GM19468 (cell line): ENCODE measurements at regions not wholly inside any gene's neighbourhood (a gene's known extent, or its start where the extent isn't known, plus 50 kb on each side); places are given as distances from the start of the nearest gene placed in this dataset.
"Not testable (repeated sequence)": the region's sequence is repeated elsewhere in the genome, so short reads cannot be mapped to it uniquely, and the experiment has no call there.

Source experiments
- ATAC-seq: cut with Tn5 transposase; IDR thresholded peaks from one replicate; pipeline ENCODE4 v1.9.1; 2021; ENCODE audit warnings: mild to moderate bottlenecking, moderate library complexity, moderate number of reproducible peaks; ENCODE audit not compliant: unreplicated experiment; ENCODE audit errors: extremely low read depth

GRCh38 chr11:95417832-95418231 lies 186.8 kb upstream of the SESN3 start:
- no peak for ATAC-seq

- ATAC-seq, result no peak
These were observed 184.9 kb upstream of the SESN3 start for GRCh38 chr11:95415837-95416304.

- no peak for ATAC-seq
These were observed 183.2 kb upstream of the SESN3 start for GRCh38 chr11:95414217-95414616.

GRCh38 chr11:95413761-95414160 lies 182.8 kb upstream of the SESN3 start:
- ATAC-seq, result no peak

- ATAC-seq, result no peak
These were observed 182.0 kb upstream of the SESN3 start for GRCh38 chr11:95413021-95413420.

- no peak for ATAC-seq
These were observed 181.1 kb upstream of the SESN3 start for GRCh38 chr11:95412074-95412473.

GRCh38 chr11:95410707-95411106 lies 179.7 kb upstream of the SESN3 start:
- ATAC-seq, result not testable (repeated sequence)

GRCh38 chr11:95406271-95406670 lies 175.3 kb upstream of the SESN3 start:
- ATAC-seq, result no peak

- no peak for ATAC-seq
These were observed 173.4 kb upstream of the SESN3 start for GRCh38 chr11:95404370-95404769.

GRCh38 chr11:95398437-95399112 lies 167.6 kb upstream of the SESN3 start:
- ATAC-seq, result no peak

- no peak for ATAC-seq
These were observed 161.6 kb upstream of the SESN3 start for GRCh38 chr11:95392644-95393043.

- no peak for ATAC-seq
These were observed 158.4 kb upstream of the SESN3 start for GRCh38 chr11:95389427-95389826.

GRCh38 chr11:95388086-95388485 lies 157.1 kb upstream of the SESN3 start:
- ATAC-seq, result no peak

GRCh38 chr11:95387325-95387724 lies 156.3 kb upstream of the SESN3 start:
- ATAC-seq, result no peak

GRCh38 chr11:95385577-95385976 lies 154.6 kb upstream of the SESN3 start:
- no peak for ATAC-seq

- no peak for ATAC-seq
These were observed 148.5 kb upstream of the SESN3 start for GRCh38 chr11:95379479-95379878.

GRCh38 chr11:95378789-95379188 lies 147.8 kb upstream of the SESN3 start:
- no peak for ATAC-seq

- no peak for ATAC-seq
These were observed 147.1 kb upstream of the SESN3 start for GRCh38 chr11:95378111-95378510.

- ATAC-seq, result no peak
These were observed 144.9 kb upstream of the SESN3 start for GRCh38 chr11:95375886-95376285.

GRCh38 chr11:95375451-95375850 lies 144.4 kb upstream of the SESN3 start:
- ATAC-seq, result no peak

GRCh38 chr11:95374105-95374504 lies 143.1 kb upstream of the SESN3 start:
- no peak for ATAC-seq

- ATAC-seq, result no peak
These were observed 142.2 kb upstream of the SESN3 start for GRCh38 chr11:95373241-95373640.
